Effector CD8-positive, alpha-beta T cell (primary cell): ENCODE measurements at regions not wholly inside any gene's neighbourhood (a gene's known extent, or its start where the extent isn't known, plus 50 kb on each side); places are given as distances from the start of the nearest gene placed in this dataset.
"Not testable (repeated sequence)": the region's sequence is repeated elsewhere in the genome, so short reads cannot be mapped to it uniquely, and the experiment has no call there.

Source experiments
- DNase-seq: peaks from one replicate; lab custom pipeline; 2025; lab: John Stamatoyannopoulos, UW

- DNase-seq, result not testable (repeated sequence)
These were observed 161.0 kb downstream of the ADRA2C start for GRCh38 chr4:3926969-3927755.

- not testable (repeated sequence) for DNase-seq
These were observed 163.2 kb downstream of the ADRA2C start for GRCh38 chr4:3929431-3929830.

- not testable (repeated sequence) for DNase-seq
These were observed 166.5 kb downstream of the ADRA2C start for GRCh38 chr4:3932734-3933133.

- DNase-seq, result not testable (repeated sequence)
These were observed 169.2 kb downstream of the ADRA2C start for GRCh38 chr4:3935406-3935805.

GRCh38 chr4:3936184-3936583, 170.0 kb downstream of the ADRA2C start:
- DNase-seq, result no peak

- DNase-seq, result not testable (repeated sequence)
These were observed 171.8 kb downstream of the ADRA2C start for GRCh38 chr4:3937849-3938562.

GRCh38 chr4:3938676-3939075, 172.5 kb downstream of the ADRA2C start:
- not testable (repeated sequence) for DNase-seq

- DNase-seq, result not testable (repeated sequence)
These were observed 173.9 kb downstream of the ADRA2C start for GRCh38 chr4:3939954-3940591.

- not testable (repeated sequence) for DNase-seq
These were observed 175.7 kb downstream of the ADRA2C start for GRCh38 chr4:3941735-3942522.

- peak; percentile 42 for DNase-seq
These were observed 176.4 kb downstream of the ADRA2C start for GRCh38 chr4:3942569-3942971.

- DNase-seq, result not testable (repeated sequence)
These were observed 176.9 kb downstream of the ADRA2C start for GRCh38 chr4:3943051-3943450.

- DNase-seq, result no peak
These were observed 179.5 kb downstream of the ADRA2C start for GRCh38 chr4:3945511-3946290.

GRCh38 chr4:3946553-3946952, 180.4 kb downstream of the ADRA2C start:
- DNase-seq, result not testable (repeated sequence)

GRCh38 chr4:3947761-3948160, 181.6 kb downstream of the ADRA2C start:
- not testable (repeated sequence) for DNase-seq

GRCh38 chr4:3948210-3948609, 182.0 kb downstream of the ADRA2C start:
- not testable (repeated sequence) for DNase-seq

GRCh38 chr4:3949916-3950315, 183.7 kb downstream of the ADRA2C start:
- not testable (repeated sequence) for DNase-seq

GRCh38 chr4:3952443-3953139, 186.4 kb downstream of the ADRA2C start:
- DNase-seq, result not testable (repeated sequence)

GRCh38 chr4:3953140-3953489, 186.9 kb downstream of the ADRA2C start:
- DNase-seq, result not testable (repeated sequence)

GRCh38 chr4:3954540-3955320, 188.5 kb downstream of the ADRA2C start:
- DNase-seq, result peak; percentile 47
